IPS-NIHi7 (cell line): ENCODE measurements at regions not wholly inside any gene's neighbourhood (a gene's known extent, or its start where the extent isn't known, plus 50 kb on each side); places are given as distances from the start of the nearest gene placed in this dataset.

Source experiments
- DNase-seq: peaks from one replicate; pipeline ENCODE4 v3.0.0; 2012; ENCODE audit warnings: mixed read lengths; ENCODE audit errors: extremely low spot score

- DNase-seq, result no peak
Measured at GRCh38 chr5:133741396-133741795, 129.1 kb upstream of the FSTL4 start.

GRCh38 chr5:133739181-133739780, 126.9 kb upstream of the FSTL4 start:
- no peak for DNase-seq

- no peak for DNase-seq
Measured at GRCh38 chr5:133738271-133738670, 125.9 kb upstream of the FSTL4 start.

GRCh38 chr5:133736512-133736911, 124.2 kb upstream of the FSTL4 start:
- no peak for DNase-seq

- no peak for DNase-seq
Measured at GRCh38 chr5:133735346-133735745, 123.0 kb upstream of the FSTL4 start.

- DNase-seq, result no peak
Measured at GRCh38 chr5:133734916-133735315, 122.6 kb upstream of the FSTL4 start.

GRCh38 chr5:133732536-133732935, 120.2 kb upstream of the FSTL4 start:
- no peak for DNase-seq

GRCh38 chr5:133731951-133732350, 119.6 kb upstream of the FSTL4 start:
- DNase-seq, result no peak

GRCh38 chr5:133730866-133731265, 118.5 kb upstream of the FSTL4 start:
- DNase-seq, result no peak

- DNase-seq, result no peak
Measured at GRCh38 chr5:133730346-133730745, 118.0 kb upstream of the FSTL4 start.

- no peak for DNase-seq
Measured at GRCh38 chr5:133729800-133730199, 117.5 kb upstream of the FSTL4 start.

GRCh38 chr5:133728475-133728874, 116.1 kb upstream of the FSTL4 start:
- no peak for DNase-seq

GRCh38 chr5:133727636-133728035, 115.3 kb upstream of the FSTL4 start:
- no peak for DNase-seq

- DNase-seq, result peak; percentile 8
Measured at GRCh38 chr5:133723651-133724366, 111.5 kb upstream of the FSTL4 start.

GRCh38 chr5:133723126-133723525, 110.8 kb upstream of the FSTL4 start:
- no peak for DNase-seq

GRCh38 chr5:133721365-133721764, 109.0 kb upstream of the FSTL4 start:
- DNase-seq, result no peak

GRCh38 chr5:133718457-133718856, 106.1 kb upstream of the FSTL4 start:
- DNase-seq, result no peak

- DNase-seq, result no peak
Measured at GRCh38 chr5:133716532-133717183, 104.3 kb upstream of the FSTL4 start.

GRCh38 chr5:133715616-133716015, 103.3 kb upstream of the FSTL4 start:
- no peak for DNase-seq

- no peak for DNase-seq
Measured at GRCh38 chr5:133715216-133715615, 102.9 kb upstream of the FSTL4 start.

- no peak for DNase-seq
Measured at GRCh38 chr5:133714161-133714915, 102.0 kb upstream of the FSTL4 start.

- no peak for DNase-seq
Measured at GRCh38 chr5:133713751-133714150, 101.4 kb upstream of the FSTL4 start.
